ENCODE measurements at regions not wholly inside any gene's neighbourhood (a gene's known extent, or its start where the extent isn't known, plus 50 kb on each side); places are given as distances from the start of the nearest gene placed in this dataset.

DNA sequence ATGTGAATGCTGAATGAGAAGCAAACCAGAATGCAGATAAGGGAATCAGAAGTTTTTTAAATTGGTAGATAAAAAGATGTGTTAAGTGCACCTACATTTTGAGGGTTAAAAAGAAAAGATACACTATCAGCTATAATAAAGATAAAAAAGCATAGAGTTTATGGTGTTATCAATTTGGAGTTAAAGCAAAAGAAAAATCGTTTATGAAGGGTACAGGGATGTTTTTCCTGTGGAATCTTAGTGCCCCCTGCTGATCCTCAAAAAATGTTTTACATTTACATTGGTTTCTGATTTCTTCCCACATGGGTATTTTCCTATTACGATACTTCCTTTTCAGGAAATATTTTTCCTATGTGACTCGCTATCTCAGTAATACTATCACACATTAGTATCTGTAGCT, 293.5 kb downstream of the MRPL39 start:
- TF ChIP-seq EZH2 (IDR thresholded peaks at IDR 0.05; ENCODE audit: insufficient read depth, poor library complexity, severe bottlenecking) (no peak), EZH2phosphoT487 (IDR thresholded peaks at IDR 0.05; ENCODE audit: insufficient read depth, low read depth) (no peak)

Data from GM23248 (cell line).